B cell (primary cell): ENCODE measurements at regions not wholly inside any gene's neighbourhood (a gene's known extent, or its start where the extent isn't known, plus 50 kb on each side); places are given as distances from the start of the nearest gene placed in this dataset.
"Not testable (repeated sequence)": the region's sequence is repeated elsewhere in the genome, so short reads cannot be mapped to it uniquely, and the experiment has no call there.

Experiments
- CTCF ChIP-seq: fragments of 200-600 bp; IDR thresholded peaks from one replicate; pipeline ENCODE4 v1.8.0; 2022; ENCODE audit warnings: antibody characterized with exemption, mild to moderate bottlenecking
- EZH2 ChIP-seq: IDR thresholded peaks from 2 replicates; pipeline ENCODE4 v1.6.1; 2012; ENCODE audit warnings: borderline replicate concordance, low read depth, mild to moderate bottlenecking, moderate library complexity, low read length; ENCODE audit not compliant: insufficient read depth, poor library complexity, severe bottlenecking

DNA sequence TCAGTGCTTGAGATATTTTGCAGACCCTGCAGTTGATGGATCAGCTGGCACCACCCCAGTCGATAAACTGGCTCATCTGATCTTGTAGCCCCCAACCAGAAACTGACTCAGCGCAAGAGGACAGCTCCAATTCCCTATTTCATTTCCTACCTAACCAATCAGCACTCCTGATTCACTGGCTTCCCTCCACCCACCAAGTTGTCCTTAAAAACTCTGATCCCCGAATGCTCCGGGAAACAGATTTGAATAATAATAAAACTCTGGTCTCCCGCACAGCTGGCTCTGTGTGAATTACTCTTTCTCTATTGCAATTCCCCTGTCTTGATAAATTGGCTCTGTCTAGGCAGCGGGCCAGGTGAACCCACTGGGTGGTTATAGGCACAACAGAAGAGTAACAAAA is 289.4 kb upstream of the SYT1 start:
- TF ChIP-seq CTCF, EZH2: not testable (repeated sequence)
